ENCODE measurements at regions not wholly inside any gene's neighbourhood (a gene's known extent, or its start where the extent isn't known, plus 50 kb on each side); places are given as distances from the start of the nearest gene placed in this dataset.

DNA sequence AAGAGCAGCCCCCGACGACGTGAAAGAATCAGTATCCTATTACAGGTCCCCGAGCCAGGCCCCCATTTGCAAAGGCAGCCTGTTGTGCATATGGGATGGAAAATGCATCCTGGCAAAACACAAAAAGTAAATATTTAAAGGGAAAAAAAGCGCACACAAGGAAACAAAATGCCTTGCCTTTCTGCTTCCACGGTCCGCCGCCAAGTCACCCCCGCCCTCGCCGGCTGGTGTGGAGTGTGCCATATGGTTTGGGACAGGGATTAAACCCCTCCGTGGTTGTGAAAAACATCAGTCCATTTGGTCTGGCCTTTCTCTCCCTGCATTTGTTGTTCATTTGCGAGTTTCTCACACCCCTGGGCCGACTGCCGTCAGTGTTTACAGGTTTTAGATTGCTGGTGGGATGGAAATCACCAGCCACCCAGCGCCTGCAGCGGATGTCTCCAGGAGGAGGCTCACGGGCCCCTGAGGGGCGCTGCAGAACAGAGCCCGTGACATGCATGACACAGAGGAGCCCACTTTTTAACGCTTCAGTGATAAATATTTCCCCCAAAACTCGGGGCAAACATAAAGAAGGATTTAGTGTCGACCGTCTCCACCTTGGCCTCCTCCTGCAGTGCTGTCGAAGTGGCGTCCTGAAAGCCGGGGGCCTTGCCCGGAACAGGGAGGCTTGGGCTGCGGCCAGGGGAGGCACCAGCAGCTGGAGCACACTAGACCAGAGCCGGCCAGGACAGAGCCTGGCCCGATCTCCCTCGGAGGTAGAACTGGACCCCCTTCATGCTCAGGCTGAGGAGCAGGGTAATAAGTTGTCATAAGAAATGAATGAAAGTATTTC, 161.5 kb downstream of the HSD17B3 start:
- TF ChIP-seq CTCF (IDR thresholded peaks at IDR 0.05) (no peak), POLR2A (IDR thresholded peaks at IDR 0.05) (no peak)
- Histone ChIP-seq H3K9me3 (no peaks in the 10 kb centered on the region), H3K4me1 (no peaks in the 10 kb centered on the region), H3K27me3 (no peaks in the 10 kb centered on the region), H3K4me3 (no peak overlapping the region), H3K27ac (no peak overlapping the region), H3K36me3 (no peaks in the 10 kb centered on the region)
- DNase-seq: no peak
- intact Hi-C loops (cut with DNase I): no loop called here
- WGBS (ENCODE audit: insufficient coverage, low coverage, low lambda C conversion rate, missing lambda C conversion rate): 66% methylated on average over 21 of the region's 32 CpGs
- no peak for ATAC-seq

- intact Hi-C loops (cut with DNase I): no loop called here
- Histone ChIP-seq H3K27me3 (no peaks in the 10 kb centered on the region), H3K9me3 (no peaks in the 10 kb centered on the region), H3K27ac (no peak overlapping the region), H3K4me1 (no peaks in the 10 kb centered on the region), H3K4me3 (no peak overlapping the region), H3K36me3 (no peaks in the 10 kb centered on the region)
- 49% methylated on average over 10 of the region's 15 CpGs for WGBS (ENCODE audit: insufficient coverage, low coverage, low lambda C conversion rate, missing lambda C conversion rate)
- ATAC-seq: peak in 1 of 4 donors; percentile 34
- no peak for DNase-seq
- TF ChIP-seq CTCF (IDR thresholded peaks at IDR 0.05): no peak
Measured at GRCh38 chr9:96139592-96140295, 162.2 kb downstream of the HSD17B3 start.

DNA sequence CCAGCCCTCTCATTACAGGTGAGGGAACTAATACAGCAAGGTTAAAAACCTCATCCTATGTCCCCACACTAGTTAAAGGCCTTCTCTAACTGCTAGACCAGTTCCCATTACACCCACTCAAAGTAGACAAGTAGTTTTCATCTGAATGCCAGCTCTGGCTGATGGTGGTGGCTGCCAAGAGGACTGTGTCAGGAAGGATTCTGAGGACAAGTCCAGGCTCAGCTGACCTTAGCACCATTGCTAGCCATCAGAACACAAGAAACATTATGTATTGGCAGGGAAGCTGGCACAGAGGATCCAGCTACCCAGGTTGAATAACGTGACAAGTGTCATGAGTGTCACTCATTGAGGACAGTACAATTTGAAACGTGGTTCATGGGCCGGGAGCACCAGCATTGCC, 163.4 kb downstream of the HSD17B3 start:
- no peak overlapping the region for H3K27ac ChIP-seq
- H3K4me1 ChIP-seq: no peaks in the 10 kb centered on the region

DNA sequence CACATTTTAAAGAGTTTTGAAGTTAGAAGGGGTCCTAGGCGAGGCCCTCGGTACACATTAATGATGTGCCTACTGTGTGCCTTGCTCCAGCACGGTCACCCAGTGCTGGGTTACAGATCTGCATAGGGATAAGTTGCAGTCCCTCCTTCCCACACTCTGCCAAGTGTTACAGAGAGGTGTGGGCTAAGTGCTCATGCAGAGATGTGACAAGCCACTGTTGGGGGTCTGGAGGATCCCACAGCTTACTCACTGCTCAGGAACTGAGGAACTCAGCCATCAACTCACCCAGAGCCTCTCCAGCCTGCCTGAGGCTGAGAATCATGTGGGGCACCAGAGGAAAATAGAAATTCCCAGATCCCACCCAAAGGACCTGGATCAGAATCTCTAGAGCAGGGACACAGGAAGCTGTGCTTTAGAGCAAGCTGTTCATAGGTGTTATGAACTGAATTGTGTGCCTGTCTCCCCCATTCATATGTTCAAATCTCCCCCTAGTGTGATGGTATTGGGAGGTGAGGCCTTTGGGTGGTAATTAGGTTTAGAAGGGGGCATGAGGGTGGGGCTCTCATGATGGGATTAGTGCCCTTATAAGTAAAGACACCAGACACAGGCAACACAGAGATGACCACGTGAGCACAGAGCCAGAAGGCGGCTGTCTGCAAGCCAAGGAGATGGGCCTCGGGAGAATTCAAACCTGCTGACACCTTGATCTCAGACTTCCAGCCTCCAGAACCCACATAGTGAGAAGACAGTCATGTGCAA, 164.1 kb downstream of the HSD17B3 start:
- H3K4me3 ChIP-seq: no peak overlapping the region
- WGBS (ENCODE audit: insufficient coverage, low coverage, low lambda C conversion rate, missing lambda C conversion rate): 44% methylated on average over 3 of the region's 6 CpGs
- TF ChIP-seq CTCF (IDR thresholded peaks at IDR 0.05): no peak
- no peak for TF ChIP-seq POLR2A (IDR thresholded peaks at IDR 0.05)
- H3K4me1 ChIP-seq: no peaks in the 10 kb centered on the region
- DNase-seq: no peak
- no peaks in the 10 kb centered on the region for H3K36me3 ChIP-seq
- no peak overlapping the region for H3K27ac ChIP-seq
- H3K9me3 ChIP-seq: no peaks in the 10 kb centered on the region
- peak in 2 of 4 donors; percentile 11 for ATAC-seq
- intact Hi-C loops (cut with DNase I): no loop called here
- H3K27me3 ChIP-seq: no peaks in the 10 kb centered on the region

More for the DNA sequence above, 163.4 kb downstream of the HSD17B3 start:
- Histone ChIP-seq H3K36me3 (no peaks in the 10 kb centered on the region), H3K9me3 (no peaks in the 10 kb centered on the region), H3K4me3 (no peak overlapping the region), H3K27me3 (no peaks in the 10 kb centered on the region)
- no CpG with 5 or more reads among the region's 3 CpGs for WGBS (ENCODE audit: insufficient coverage, low coverage, low lambda C conversion rate, missing lambda C conversion rate)
- intact Hi-C loops (cut with DNase I): no loop called here
- ATAC-seq: no peak
- TF ChIP-seq CTCF (IDR thresholded peaks at IDR 0.05): no peak
- TF ChIP-seq POLR2A (IDR thresholded peaks at IDR 0.05): no peak
- no peak for DNase-seq

Measured in right lobe of liver (tissue), 6 donors.